ENCODE measurements at regions not wholly inside any gene's neighbourhood (a gene's known extent, or its start where the extent isn't known, plus 50 kb on each side); places are given as distances from the start of the nearest gene placed in this dataset.

- TF ChIP-seq, protein P1, sequence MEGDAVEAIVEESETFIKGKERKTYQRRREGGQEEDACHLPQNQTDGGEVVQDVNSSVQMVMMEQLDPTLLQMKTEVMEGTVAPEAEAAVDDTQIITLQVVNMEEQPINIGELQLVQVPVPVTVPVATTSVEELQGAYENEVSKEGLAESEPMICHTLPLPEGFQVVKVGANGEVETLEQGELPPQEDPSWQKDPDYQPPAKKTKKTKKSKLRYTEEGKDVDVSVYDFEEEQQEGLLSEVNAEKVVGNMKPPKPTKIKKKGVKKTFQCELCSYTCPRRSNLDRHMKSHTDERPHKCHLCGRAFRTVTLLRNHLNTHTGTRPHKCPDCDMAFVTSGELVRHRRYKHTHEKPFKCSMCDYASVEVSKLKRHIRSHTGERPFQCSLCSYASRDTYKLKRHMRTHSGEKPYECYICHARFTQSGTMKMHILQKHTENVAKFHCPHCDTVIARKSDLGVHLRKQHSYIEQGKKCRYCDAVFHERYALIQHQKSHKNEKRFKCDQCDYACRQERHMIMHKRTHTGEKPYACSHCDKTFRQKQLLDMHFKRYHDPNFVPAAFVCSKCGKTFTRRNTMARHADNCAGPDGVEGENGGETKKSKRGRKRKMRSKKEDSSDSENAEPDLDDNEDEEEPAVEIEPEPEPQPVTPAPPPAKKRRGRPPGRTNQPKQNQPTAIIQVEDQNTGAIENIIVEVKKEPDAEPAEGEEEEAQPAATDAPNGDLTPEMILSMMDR (IDR thresholded peaks at IDR 0.05; ENCODE audit: low read depth, low read length), result no peak
- TF ChIP-seq POLR2A (IDR thresholded peaks at IDR 0.05; ENCODE audit: extremely low read depth, insufficient read length), result no peak
- TF ChIP-seq, protein P2, sequence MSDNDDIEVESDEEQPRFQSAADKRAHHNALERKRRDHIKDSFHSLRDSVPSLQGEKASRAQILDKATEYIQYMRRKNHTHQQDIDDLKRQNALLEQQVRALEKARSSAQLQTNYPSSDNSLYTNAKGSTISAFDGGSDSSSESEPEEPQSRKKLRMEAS (IDR thresholded peaks at IDR 0.05; ENCODE audit: low read depth, low read length), result no peak
Observed at GRCh38 chr12:32997471-32997870, 100.9 kb upstream of the PKP2 start.

Data from NB4 (cell line).